ENCODE measurements at regions not wholly inside any gene's neighbourhood (a gene's known extent, or its start where the extent isn't known, plus 50 kb on each side); places are given as distances from the start of the nearest gene placed in this dataset.

- no peaks in the 10 kb centered on the region for H3K23me2 ChIP-seq (ENCODE audit: insufficient read length, low read depth, low read length, poor library complexity, severe bottlenecking)
- no peak for TF ChIP-seq CTCF (conservative IDR thresholded peaks at IDR 0.05)
- no peak overlapping the region for H3K4ac ChIP-seq (ENCODE audit: low read depth, low read length)
- H3K4me1 Mint-ChIP-seq, result peaks cover 5 to 8% of the 10 kb centered on the region in 2 experiments
- no peaks in the 10 kb centered on the region for H3K36me3 Mint-ChIP-seq (ENCODE audit: insufficient read depth in 1 of 3, low read depth in 3 of 3)
- no peak overlapping the region for H2BK120ac ChIP-seq (ENCODE audit: low read depth, low read length, poor library complexity, severe bottlenecking)
- H3K27ac ChIP-seq (ENCODE audit: insufficient read length, low read depth, low read length), result no peak overlapping the region
- H4K91ac ChIP-seq (ENCODE audit: insufficient read length, low read depth, low read length), result no peak overlapping the region
- no peak overlapping the region for H3K14ac ChIP-seq (ENCODE audit: insufficient read depth, low read length)
- no peak overlapping the region for H2BK20ac ChIP-seq (ENCODE audit: low read depth, low read length, poor library complexity, severe bottlenecking)
- no peak for DNase-seq
- H2BK15ac ChIP-seq (ENCODE audit: low read depth, low read length), result no peak overlapping the region
- no peak overlapping the region for H3T11ph ChIP-seq (ENCODE audit: low read length)
- H3K27me3 Mint-ChIP-seq (ENCODE audit: low read depth), result peaks cover 2% of the 10 kb centered on the region; the same call in 1 of the 2 replicates
- H3K56ac ChIP-seq (ENCODE audit: insufficient read length, low read depth, low read length), result no peak overlapping the region
- H3K9me3 Mint-ChIP-seq, result no peaks in the 10 kb centered on the region; a peak in 3 of 5 replicates
- no peak overlapping the region for H2BK5ac ChIP-seq (ENCODE audit: insufficient read length, low read length)
- H3K18ac ChIP-seq (ENCODE audit: insufficient read length, low read depth, low read length), result no peak overlapping the region
- H4K5ac ChIP-seq (ENCODE audit: insufficient read length, low read depth, low read length), result no peak overlapping the region
- H3K4me3 Mint-ChIP-seq, result no peak overlapping the region
- no peaks in the 10 kb centered on the region for H4K20me1 ChIP-seq (ENCODE audit: control insufficient read depth, insufficient read depth, insufficient read length)
- no peak overlapping the region for H3K23ac ChIP-seq (ENCODE audit: insufficient read length, low read depth, low read length)
- H2AFZ ChIP-seq (ENCODE audit: low read length), result no peak overlapping the region
- H3K9ac ChIP-seq (ENCODE audit: extremely low read depth, insufficient read length, low read length), result no peak overlapping the region
- H3K9me3 ChIP-seq (ENCODE audit: control insufficient read depth, low read depth, low read length), result no peaks in the 10 kb centered on the region
- no peak overlapping the region for H3K27ac Mint-ChIP-seq
- no peak overlapping the region for H3K4me2 ChIP-seq (ENCODE audit: insufficient read depth, insufficient read length, low read length)
- no peak overlapping the region for H2AK5ac ChIP-seq (ENCODE audit: insufficient read length, low read length)
- no peaks in the 10 kb centered on the region for H3K27me3 ChIP-seq (ENCODE audit: insufficient read depth, low read length)
- H2BK12ac ChIP-seq (ENCODE audit: insufficient read length, low read depth, low read length), result no peak overlapping the region
- no peaks in the 10 kb centered on the region for H3K4me1 ChIP-seq (ENCODE audit: insufficient read depth, low read length)
- no peak overlapping the region for H4K8ac ChIP-seq (replicated peaks; ENCODE audit: insufficient read length, low read depth, low read length)
- H3K79me1 ChIP-seq (ENCODE audit: insufficient read depth, low read depth, low read length, poor library complexity, severe bottlenecking), result no peaks in the 10 kb centered on the region
- no peaks in the 10 kb centered on the region for H3K79me2 ChIP-seq (ENCODE audit: insufficient read depth, low read length)
These were observed 64.2 kb upstream of the BTN3A2 start for GRCh38 chr6:26300828-26301227.

All from H9 (cell line).